NCI-H1105 (cell line): ENCODE measurements at regions not wholly inside any gene's neighbourhood (a gene's known extent, or its start where the extent isn't known, plus 50 kb on each side); places are given as distances from the start of the nearest gene placed in this dataset.
"Not testable (repeated sequence)": the region's sequence is repeated elsewhere in the genome, so short reads cannot be mapped to it uniquely, and the experiment has no call there.

Experiments used
- DNase-seq: peaks from one replicate; lab custom pipeline; 2025; lab: John Stamatoyannopoulos, UW

DNA sequence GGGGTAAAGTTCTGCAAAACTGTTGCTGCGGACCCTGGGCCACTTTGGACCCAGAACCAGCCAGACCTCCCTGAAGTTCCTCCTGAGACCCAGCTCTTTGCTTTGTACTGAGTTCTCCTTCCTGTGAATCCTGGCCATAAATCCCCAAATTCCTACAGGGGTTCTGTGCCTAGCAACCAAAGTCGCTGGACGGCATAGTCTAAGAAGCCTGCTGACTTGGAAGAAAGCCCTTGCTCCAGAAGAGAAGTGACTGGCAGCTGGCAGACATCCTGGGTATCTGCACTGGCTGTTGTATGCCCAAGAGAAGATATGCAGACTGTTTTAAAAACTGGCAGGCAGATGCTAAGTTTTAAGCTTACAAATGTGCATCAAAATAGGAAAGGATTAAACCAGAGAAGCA is 99.9 kb upstream of the SLC24A4 start:
- no peak for DNase-seq

DNA sequence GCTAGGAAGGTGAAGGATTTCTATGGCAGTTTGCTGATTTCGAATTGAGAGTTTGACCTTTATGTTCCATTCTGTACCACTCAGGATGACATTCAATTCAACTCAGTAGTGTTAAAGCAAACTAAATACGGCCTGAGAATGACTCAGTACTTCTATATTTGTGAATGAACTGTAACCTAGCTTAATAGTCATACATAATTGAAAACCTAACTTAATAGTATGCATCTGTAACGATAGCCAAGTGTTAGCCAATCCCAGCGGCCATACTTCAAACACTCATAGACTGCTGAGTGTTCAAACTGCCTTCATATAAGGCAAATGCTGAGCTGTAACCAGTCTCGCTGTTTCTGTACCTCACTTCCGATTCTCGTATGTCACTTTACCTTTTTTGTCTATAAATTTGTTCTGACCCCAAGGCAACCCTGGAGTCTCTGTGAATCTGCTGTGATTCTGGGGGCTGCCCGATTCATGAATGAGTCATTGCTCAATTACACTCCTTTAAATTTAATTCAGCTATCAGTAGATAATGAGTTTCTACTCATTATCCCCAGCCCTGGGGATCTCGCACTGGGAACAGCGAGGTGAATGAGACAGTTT is 98.5 kb upstream of the SLC24A4 start:
- no peak for DNase-seq

DNA sequence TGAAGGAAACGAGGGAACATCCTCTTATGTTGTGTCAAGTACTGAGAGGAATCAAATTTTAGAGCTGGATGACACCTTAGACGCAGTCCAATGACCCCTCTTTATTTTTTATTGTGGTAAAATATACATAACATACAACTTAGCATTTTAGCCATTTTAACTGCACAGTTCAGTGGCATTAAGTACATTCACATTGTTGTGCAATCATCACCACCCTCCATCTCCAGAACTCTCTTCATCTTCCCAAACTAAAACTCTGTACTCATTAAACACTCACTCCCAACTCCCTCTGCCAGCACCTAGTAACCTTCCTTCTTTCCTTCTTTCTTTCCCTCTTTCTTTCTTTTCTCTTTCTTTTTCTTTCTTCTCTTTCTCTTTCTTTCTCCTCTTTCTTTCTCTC is 97.2 kb upstream of the SLC24A4 start:
- no peak for DNase-seq

DNA sequence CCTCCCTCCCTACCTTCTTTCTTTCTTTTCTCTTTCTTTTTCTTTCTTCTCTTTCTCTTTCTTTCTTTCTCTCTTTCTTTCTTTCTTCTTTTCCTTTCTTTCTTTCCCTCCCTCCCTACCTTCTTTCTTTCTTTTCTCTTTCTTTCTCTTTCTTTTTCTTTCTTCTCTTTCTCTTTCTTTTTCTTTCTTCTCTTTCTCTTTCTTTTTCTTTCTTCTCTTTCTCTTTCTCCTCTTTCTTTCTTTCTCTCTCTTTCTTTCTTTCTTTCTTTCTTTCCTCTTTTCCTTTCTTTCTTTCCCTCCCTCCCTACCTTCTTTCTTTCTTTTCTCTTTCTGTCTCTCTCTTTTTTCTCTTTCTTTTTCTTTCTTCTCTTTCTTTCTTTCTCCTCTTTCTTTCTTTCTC is 96.8 kb upstream of the SLC24A4 start:
- DNase-seq, result not testable (repeated sequence)

DNA sequence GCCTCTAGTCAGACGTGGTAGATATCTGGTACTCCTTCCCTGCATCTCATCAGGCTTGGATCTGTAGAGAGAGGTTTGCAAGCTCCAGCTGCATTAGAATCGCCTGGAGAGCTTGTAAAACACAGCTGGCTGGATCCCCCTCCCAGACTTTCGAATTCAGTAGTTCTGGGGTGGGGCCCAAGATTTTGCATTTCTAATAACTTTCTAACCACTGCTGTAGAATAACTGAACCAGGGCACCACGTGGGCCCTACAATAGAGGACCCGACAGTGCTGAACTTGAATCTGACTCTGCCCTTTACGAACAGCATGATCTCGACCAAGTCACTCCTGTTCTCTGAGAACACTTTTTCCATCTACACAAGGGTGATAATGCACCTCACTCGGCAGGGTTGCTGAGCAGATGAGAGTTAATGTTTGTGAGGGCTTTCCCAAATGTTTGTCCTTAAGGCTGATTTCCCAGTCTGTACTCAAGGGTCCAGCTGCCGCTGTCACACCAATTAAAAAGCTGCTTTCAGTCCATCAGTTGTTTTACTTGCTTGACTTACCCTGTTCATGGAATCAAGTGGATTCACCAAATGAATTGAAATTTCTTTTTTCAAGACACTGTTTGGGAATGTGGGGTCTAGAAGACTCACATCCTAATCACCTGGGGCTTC is 86.6 kb upstream of the SLC24A4 start:
- no peak for DNase-seq

DNA sequence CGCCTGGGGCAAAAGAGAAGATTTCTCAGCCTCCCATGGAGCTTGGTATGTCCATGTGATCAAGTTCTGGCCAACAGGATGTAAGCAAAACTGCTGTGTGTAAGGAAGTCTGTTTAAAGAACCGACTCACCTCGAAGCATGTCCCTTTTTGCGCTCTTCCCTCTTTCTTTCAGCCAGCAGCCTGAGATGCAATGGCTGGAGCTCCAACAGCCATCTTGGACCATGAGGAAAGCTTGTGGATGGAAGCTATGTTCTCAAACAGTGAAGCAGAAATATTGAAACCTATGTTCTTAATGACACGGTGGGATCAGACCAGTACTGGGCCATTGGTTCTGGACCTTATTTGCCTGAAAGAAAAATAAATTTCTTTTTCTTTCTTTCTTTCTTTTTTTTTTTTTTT is 82.3 kb upstream of the SLC24A4 start:
- DNase-seq, result no peak

DNA sequence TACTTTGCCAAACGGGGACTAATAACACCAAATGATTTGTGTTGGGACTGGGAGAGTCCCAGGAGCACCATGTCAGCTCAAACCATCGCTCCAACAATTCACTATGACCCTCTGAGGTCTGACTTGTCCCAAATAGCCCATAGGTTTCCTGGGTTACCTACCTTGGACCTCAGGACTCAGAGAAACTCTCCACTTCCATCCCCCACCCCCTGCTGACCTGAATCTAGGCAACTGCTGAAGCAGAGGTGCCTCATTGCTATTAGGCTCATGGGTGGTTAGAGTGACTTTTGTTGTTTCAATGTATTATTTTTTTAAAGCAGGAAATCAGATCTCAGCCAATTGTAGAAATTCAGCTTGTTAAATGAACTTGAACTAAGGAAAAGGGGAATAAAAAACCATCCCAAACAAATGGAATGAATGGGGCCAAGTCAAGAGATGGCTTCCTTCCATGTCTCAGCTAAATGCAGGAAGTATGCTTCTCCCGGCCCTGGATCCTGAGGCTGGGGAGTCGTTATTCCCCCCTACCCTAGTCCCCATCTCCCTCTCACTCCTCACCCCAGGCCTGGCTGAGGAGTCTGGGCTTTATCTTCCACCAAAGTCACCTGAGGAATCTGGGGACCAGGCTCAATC is 80.9 kb upstream of the SLC24A4 start:
- no peak for DNase-seq

DNA sequence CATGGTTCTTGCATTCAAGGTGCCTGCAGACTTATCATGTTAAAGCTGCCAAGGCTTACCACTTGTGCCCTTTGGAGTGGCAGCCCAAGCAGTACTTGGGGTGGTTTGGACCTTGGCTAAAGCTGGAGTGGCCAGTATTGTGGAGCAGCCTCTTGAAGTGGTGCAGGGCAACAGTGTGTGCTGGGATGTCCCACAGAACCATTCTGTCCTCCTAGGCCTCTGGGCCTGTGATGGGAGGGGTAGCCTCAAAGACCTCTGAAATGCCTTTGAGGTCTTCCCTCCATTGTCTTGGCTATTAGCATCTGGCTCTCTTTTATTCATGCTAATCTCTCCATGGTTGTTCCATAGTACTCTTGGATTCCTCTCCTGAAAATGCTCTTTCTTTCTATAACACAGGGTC is 78.2 kb upstream of the SLC24A4 start:
- DNase-seq, result no peak

DNA sequence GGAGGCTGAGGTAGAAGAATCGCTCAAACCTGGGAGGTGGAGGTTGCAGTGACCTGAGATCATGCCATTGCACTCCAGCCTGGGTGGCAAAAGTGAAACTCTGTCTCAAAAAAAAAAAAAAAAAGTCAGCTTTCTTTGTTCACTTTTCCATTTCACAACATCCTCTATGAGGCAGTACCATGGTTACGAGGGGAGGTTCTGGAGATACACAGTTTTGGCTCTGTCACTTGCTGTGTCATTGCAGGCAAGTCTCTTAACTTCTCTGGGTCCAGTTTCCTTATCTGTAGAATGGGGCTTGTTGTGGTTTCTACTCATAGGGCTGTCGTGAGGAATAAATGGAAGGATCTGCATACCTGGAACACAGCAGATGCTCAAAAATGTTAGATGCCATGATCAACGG is 75.6 kb upstream of the SLC24A4 start:
- no peak for DNase-seq

DNA sequence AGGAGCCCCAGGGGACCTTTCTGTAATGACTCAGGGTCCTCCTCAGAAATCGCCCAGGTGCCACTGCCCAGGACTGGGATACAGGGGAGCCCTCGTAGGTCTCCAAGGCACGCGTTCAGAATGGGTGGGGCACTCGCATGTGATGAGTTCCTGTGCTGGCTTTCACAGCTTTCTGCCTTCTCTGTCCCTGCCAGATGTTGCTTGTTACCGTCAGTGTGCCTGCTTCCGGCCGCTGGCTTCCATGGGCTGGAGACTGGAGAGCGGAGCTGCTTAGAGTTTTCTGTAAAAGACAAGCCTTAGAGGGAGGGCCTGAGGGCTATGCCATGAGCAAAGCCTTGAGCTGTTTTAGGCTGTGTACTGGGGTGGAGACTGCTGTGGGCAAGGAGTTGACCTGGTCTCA is 75.0 kb upstream of the SLC24A4 start:
- DNase-seq, result no peak

DNA sequence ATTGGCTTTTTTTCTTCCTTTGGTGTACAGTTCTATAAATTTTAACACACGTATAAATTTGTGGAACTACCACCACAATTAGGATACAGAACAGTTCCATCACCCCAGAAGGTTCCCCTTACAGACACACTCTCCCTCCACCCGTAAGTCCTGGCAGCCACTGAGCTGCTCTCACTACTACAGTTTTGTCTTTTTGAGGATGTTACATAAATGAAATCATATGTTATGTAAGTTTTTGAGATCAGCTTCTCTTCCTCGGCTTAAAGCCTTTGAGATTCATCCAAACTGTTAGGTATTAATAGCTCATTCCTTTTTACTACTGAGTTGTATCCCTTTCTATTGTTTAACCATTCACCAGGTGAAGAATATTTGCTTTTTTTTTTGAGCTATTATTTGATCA is 74.3 kb upstream of the SLC24A4 start:
- no peak for DNase-seq

DNA sequence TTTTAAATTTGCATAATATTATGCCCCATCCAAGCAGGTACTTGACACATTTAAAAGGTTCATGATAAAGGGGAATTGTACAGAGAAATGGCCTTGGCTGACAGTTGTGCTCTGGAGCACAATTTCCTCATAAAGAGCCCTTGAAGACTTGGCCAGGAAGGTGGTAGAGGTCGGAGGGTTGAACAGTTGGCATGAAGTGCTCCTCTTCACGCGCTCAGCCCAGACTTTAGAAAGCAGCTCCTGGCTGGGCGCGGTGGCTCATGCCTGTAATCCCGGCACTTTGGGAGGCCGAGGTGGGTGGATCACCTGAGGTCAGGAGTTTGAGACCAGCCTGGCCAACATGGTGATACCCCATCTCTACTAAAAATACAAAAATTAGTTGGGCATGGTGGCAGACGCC is 72.6 kb upstream of the SLC24A4 start:
- not testable (repeated sequence) for DNase-seq

DNA sequence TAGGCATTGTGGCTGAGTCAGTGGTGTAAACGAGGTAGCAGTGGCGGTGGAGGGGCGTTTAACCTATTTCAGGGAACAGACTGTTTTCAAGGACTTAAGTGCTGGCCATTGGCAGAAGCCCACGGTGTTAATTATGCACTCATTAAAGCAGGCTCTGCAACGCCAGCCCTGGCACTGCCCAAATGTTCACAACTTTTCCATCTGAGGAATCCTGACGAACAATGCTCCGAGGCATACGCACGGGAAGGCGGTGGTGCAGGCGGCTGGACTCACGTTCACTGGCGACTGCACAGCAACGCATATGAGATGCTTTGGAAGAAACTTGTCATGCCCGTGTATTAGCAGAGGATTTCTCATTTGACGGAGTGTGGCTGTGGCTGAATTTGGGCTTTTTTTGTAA is 70.6 kb upstream of the SLC24A4 start:
- DNase-seq, result peak; percentile 81

DNA sequence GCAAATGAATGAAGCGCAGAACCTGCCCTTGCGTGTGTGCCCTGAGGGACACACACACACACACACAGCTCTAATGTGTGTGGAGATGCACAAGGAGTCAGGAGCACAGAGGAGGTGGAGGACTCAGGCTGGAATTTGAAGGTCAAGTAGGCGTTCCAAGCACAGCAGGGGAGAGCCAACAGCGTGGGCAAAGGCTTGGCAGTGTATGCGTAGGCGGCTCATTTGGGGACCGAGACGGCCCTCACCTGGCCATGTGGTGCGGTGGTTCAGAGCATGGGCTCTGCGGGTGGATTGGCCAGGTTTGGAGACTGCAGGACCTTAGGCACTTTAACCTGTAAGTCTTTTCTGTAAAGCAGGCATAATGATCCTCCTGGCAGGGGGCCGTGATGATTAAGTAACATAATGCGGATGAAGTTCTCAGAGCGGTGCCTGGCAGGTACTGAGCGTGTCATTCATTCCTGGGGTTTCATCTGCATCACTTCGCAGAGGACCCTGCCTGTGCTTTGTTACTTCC is 69.5 kb upstream of the SLC24A4 start:
- no peak for DNase-seq

DNA sequence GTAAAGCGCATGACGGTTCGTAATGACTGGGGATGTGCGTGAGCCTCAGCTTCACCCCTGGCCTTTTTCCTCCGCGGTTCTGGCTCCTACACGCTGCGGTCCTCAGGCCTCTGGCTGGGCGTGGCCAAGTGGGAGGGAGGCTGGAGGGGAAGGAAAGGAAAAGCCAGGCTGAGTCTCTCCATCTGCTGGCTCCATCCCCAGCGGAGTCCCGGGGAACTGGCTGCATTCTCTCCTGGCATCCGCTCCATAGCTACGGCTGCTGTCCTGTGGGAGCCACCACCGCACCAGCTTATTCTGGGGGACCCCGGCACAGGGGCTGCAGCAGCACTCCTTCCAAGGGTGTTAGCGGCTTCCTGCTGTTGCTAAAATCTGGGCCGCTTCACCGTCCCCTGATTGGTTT is 68.2 kb upstream of the SLC24A4 start:
- DNase-seq, result no peak

DNA sequence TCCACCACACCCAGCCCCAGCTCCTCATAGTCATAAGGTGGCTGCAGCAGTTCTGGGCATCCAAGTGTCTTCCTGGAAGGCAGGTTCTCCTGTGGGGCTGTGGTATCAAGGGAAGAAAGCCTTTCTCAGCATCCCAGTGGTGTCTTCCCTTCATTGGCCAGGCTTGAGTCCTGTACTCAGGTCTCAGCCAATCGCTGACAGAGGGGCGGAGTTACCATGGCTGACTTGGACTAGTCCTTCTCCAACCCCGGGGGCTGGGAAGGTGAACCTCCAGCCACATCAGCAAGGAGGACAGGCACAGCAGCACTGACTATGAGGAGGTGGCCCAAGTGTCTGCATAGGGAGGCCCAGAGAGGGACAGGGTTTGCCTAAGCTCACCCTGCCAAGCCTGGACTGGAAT is 64.0 kb upstream of the SLC24A4 start:
- DNase-seq, result no peak

DNA sequence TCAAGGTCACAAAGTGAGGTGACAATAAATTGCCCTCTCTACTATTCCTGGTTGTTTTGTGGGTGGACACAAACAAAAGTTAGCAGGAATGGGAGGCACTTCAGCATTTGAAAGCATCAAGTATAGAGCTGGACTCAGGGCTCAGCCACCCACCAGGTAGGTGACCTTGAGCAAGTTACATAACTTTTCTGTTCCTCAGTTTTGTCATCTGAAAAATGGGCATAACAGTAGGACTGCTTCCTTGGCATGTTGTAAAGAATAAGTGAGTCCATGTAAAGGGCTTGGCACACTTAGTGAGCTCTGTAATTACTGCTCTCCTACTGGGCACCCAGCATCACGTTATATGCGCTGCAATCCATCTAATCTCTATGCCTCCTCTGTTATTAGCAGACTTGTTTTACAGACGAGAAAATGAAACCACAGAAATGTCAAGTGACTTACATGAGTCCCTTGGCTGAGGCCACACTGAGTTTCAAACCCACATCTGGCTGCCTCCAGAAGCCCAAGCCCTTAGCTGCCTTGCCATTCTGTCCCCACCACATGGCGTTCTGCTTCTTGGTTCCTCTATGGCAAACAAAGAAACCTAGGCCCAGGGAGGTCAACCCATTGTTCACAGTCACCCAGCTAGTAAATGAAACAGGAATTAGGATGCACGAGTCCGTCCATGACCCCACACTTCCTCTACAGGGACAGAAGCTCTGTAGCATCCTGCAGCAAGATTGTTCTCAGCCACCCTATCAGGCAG is 63.2 kb upstream of the SLC24A4 start:
- DNase-seq, result no peak

DNA sequence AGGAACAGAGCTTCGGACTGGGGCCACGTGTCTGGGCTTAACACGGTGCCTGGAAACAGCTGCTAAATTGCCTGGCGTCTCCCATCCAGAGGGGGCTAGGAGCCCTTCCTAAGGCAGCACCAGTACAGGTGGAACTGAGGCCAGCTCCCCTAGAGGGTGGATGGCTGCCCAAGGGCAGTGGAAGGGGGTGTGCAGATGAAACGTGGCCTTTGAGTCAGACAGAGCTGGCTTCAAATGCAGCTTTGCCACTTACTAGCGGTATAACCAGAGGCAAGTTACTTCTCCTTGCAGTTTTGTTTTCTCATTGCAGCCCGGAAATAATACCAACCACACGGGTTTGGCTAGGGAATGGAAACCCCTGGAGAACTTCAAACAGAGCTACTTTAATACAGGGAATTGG is 59.3 kb upstream of the SLC24A4 start:
- DNase-seq, result no peak

DNA sequence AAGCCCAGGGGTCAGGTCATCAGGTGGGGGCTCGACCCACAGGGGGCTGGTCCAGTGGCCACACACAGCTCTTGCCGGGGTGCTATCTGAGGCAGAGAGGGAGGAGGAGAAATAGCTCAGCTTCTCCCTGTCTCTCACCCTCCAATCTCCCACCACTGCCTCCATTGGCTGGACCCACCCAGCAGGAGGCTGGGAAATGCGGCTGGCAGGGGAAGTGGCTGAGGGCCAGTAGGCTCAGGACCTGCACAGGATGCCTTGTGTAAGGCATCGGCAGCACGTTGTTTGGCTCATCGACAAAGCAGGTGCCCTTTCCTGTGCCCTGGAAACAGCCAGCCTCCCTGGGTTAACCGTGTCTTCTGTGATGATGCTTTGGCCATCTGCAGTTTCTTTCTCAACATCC is 58.8 kb upstream of the SLC24A4 start:
- no peak for DNase-seq

DNA sequence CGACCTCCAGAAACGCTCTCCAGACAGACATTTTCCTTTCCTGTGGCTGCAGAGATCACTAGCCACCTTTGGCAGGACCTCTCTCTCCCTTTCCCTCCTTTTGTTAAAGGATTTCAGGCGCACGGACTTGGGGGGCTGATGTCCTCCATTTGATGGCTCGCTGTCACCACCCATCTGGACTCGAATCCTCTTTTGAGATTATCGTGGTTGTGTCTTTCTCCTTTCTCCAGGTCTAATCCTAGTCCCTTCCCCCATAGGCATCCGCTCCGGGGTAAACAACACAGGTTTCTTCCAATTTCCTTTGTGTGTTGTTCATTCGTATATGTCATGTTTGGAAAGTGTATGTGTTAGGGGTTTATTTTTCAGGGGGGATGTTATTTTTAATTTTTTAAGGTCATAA is 56.7 kb upstream of the SLC24A4 start:
- no peak for DNase-seq
